Calu3 (cell line): ENCODE measurements at regions not wholly inside any gene's neighbourhood (a gene's known extent, or its start where the extent isn't known, plus 50 kb on each side); places are given as distances from the start of the nearest gene placed in this dataset.

Experiments used
- BruUV-seq: library from RNA; stranded (reverse); fragments of 400-500 nt; replicated peaks from 2 replicates; lab custom pipeline; 2021; lab: Mats Ljungman, UMichigan
- CTCF ChIA-PET: fragments of 300-600 bp; sonication (Branson Sonifier 250); formaldehyde crosslinking; loops from one replicate; lab custom pipeline; 2022; ENCODE audit warnings: antibody characterized with exemption; lab: Charles Lee
- DNase-seq: peaks from one replicate; pipeline ENCODE4 v3.0.0; 2022
- H3K27ac Mint-ChIP-seq: one replicate; pipeline ENCODE4 v1.8.0; 2022; ENCODE audit warnings: mixed read lengths; ENCODE audit not compliant: unreplicated experiment
- H3K27me3 Mint-ChIP-seq: one replicate; pipeline ENCODE4 v1.8.0; 2022; ENCODE audit warnings: mixed read lengths; ENCODE audit not compliant: unreplicated experiment
- H3K36me3 Mint-ChIP-seq: one replicate; pipeline ENCODE4 v1.8.0; 2022; ENCODE audit warnings: mild to moderate bottlenecking, moderate library complexity, mixed read lengths; ENCODE audit not compliant: insufficient read depth, unreplicated experiment
- H3K4me1 Mint-ChIP-seq: one replicate; pipeline ENCODE4 v1.8.0; 2022; ENCODE audit warnings: mild to moderate bottlenecking, low read depth, mixed read lengths; ENCODE audit not compliant: unreplicated experiment
- H3K4me3 Mint-ChIP-seq: one replicate; pipeline ENCODE4 v1.8.0; 2022; ENCODE audit warnings: mild to moderate bottlenecking, low read depth, moderate library complexity, mixed read lengths; ENCODE audit not compliant: unreplicated experiment
- H3K9me3 Mint-ChIP-seq: one replicate; pipeline ENCODE4 v1.8.0; 2022; ENCODE audit warnings: low read depth, mixed read lengths; ENCODE audit not compliant: unreplicated experiment
- intact Hi-C: fragments of 100-400 bp; cut with micrococcal nuclease; formaldehyde crosslinking; loops from one replicate; pipeline ENCODE4 v1.10.0; 2022; ENCODE audit not compliant: unreplicated experiment
- TF ChIP-seq, protein P1 (sequence below): fragments of 200-600 bp; IDR thresholded peaks from one replicate; pipeline ENCODE4 v1.8.0; 2022; ENCODE audit warnings: antibody characterized with exemption; ENCODE audit not compliant: unreplicated experiment

DNA sequence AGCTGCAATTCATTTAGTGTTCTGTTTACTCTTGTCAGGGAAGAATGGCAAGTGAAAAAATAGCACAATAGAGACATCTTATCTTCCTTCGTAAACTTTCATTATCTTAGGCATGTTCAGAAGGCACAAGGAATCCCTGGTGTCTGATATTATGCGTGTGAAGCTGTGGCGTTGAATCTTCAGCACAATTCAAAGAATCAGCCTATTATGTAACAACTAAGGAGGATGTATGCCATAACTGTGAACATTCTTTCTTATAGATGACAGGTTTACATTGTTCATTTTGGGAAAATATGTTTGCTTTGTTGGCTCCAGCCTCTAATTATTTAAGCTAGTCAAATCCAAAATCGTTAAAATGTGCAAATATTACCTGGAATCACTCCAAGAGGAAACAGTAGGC, 446.1 kb downstream of the ANXA1 start:
- Mint-ChIP-seq H3K27ac (no peak overlapping the region), H3K4me1 (no peaks in the 10 kb centered on the region), H3K27me3 (no peaks in the 10 kb centered on the region), H3K4me3 (no peak overlapping the region), H3K36me3 (no peaks in the 10 kb centered on the region), H3K9me3 (no peaks in the 10 kb centered on the region)
- BruUV-seq: no TSS peak
- intact Hi-C loops: no loop called here
- TF ChIP-seq, protein P1, sequence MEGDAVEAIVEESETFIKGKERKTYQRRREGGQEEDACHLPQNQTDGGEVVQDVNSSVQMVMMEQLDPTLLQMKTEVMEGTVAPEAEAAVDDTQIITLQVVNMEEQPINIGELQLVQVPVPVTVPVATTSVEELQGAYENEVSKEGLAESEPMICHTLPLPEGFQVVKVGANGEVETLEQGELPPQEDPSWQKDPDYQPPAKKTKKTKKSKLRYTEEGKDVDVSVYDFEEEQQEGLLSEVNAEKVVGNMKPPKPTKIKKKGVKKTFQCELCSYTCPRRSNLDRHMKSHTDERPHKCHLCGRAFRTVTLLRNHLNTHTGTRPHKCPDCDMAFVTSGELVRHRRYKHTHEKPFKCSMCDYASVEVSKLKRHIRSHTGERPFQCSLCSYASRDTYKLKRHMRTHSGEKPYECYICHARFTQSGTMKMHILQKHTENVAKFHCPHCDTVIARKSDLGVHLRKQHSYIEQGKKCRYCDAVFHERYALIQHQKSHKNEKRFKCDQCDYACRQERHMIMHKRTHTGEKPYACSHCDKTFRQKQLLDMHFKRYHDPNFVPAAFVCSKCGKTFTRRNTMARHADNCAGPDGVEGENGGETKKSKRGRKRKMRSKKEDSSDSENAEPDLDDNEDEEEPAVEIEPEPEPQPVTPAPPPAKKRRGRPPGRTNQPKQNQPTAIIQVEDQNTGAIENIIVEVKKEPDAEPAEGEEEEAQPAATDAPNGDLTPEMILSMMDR: no peak
- DNase-seq: no peak
- CTCF ChIA-PET: interaction anchor here (0.7 kb wide), 1 partner anchor 12 kb away, joined by 3 read pairs; no protein-coding TSS in a partner anchor

DNA sequence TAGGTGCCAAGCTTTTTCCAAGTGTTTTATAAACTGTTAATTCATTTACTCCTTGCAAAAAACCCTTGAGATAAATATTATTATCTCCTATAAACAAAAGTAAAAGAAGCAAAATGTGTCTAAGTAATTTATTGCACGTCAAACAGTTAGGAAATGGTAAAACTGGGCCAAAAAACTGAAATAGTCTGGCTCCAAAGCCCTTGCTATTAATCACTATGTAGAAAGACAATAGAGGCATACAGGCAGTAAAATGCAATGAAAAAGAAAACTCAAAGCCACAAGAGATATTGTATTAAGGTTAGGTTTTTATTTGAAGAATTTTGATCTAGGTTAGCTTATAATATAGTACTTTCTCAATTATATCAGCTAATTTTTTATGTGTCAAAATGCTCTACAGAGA, 457.7 kb downstream of the ANXA1 start:
- Mint-ChIP-seq H3K4me3 (no peak overlapping the region), H3K27me3 (no peaks in the 10 kb centered on the region), H3K4me1 (no peaks in the 10 kb centered on the region), H3K9me3 (no peaks in the 10 kb centered on the region), H3K36me3 (no peaks in the 10 kb centered on the region), H3K27ac (no peak overlapping the region)
- TF ChIP-seq, protein P1: no peak
- no TSS peak for BruUV-seq
- CTCF ChIA-PET: no interaction called here
- intact Hi-C loops: no loop called here
- DNase-seq: no peak

GRCh38 chr9:73611032-73611431, 459.4 kb downstream of the ANXA1 start:
- DNase-seq: no peak
- Mint-ChIP-seq H3K4me1 (no peaks in the 10 kb centered on the region), H3K27ac (no peak overlapping the region), H3K4me3 (no peak overlapping the region), H3K9me3 (no peaks in the 10 kb centered on the region), H3K36me3 (no peaks in the 10 kb centered on the region), H3K27me3 (no peaks in the 10 kb centered on the region)
- BruUV-seq: no TSS peak
- TF ChIP-seq, protein P1: no peak
- CTCF ChIA-PET: no interaction called here
- intact Hi-C loops: no loop called here

GRCh38 chr9:73613092-73613701, 461.5 kb downstream of the ANXA1 start:
- intact Hi-C loops: no loop called here
- no peaks in the 10 kb centered on the region for H3K36me3 Mint-ChIP-seq
- DNase-seq: no peak
- no peaks in the 10 kb centered on the region for H3K27me3 Mint-ChIP-seq
- no peak overlapping the region for H3K27ac Mint-ChIP-seq
- TF ChIP-seq, protein P1: no peak
- CTCF ChIA-PET: interaction anchor here (0.6 kb wide), 1 partner anchor 412 kb away, joined by 8 read pairs; no protein-coding TSS in a partner anchor
- BruUV-seq: no TSS peak
- H3K4me1 Mint-ChIP-seq: no peaks in the 10 kb centered on the region
- H3K4me3 Mint-ChIP-seq: no peak overlapping the region
- H3K9me3 Mint-ChIP-seq: no peaks in the 10 kb centered on the region
